NCI-H1105 (cell line): ENCODE measurements at regions not wholly inside any gene's neighbourhood (a gene's known extent, or its start where the extent isn't known, plus 50 kb on each side); places are given as distances from the start of the nearest gene placed in this dataset.

Source experiments
- DNase-seq: peaks from one replicate; lab custom pipeline; 2025; lab: John Stamatoyannopoulos, UW

DNA sequence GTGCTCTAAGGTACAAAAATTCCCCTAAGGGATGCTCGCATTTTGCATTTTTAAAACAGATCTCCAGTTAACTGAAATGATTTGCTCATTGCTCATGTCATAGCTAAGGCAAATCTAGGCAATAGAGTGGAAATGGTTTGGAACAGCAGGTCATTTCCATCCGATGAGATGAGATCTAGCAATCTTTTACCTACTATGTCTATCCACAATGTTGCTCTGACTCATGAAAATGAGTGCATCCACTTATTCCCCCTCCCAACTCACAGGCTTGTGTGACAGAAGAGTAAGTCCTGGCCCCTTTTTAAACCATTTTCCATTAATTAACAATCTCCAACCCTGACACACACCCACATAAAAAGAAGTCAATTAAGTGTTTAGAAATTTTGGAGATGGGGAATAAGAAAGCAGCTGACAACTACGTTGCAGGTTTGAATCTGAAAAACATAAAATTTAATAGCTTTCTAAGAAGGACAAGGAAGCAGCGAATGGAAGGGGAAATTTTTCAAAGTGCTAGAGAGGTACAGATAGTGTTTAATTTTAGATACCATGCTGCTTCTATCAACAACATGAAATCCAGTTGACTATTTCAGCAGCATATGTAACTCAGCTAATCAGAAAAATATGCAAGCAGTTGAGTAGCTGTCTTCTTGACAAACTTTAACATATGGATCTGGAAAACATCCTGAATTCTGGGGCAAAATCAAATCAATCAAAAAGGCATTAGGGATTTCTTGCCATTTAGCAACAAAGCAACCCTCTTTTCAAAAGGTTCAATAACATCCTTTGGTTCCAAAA lies 112.0 kb downstream of the TMCO5A start:
- DNase-seq, result no peak

DNA sequence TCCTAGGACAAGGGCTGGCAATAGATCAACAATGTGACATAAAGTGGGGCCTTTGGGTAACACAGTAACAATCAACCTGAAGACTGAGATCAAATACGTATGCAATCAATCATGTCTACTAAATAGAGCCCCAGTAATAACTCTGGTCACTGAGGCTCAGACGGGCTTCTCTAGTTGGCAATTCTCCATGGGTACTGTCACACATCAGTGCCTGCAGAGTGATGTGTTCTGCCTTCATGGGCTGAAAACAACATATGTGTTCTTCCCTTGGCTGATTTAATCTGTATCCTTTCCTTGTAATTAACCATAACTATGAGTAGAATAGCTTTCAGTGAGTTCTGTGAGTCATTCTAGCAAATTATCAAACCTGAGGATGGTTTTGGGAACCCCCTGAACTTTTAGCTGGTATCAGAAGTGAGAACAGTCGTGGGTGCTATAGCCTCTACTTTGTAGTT lies 113.6 kb downstream of the TMCO5A start:
- no peak for DNase-seq

DNA sequence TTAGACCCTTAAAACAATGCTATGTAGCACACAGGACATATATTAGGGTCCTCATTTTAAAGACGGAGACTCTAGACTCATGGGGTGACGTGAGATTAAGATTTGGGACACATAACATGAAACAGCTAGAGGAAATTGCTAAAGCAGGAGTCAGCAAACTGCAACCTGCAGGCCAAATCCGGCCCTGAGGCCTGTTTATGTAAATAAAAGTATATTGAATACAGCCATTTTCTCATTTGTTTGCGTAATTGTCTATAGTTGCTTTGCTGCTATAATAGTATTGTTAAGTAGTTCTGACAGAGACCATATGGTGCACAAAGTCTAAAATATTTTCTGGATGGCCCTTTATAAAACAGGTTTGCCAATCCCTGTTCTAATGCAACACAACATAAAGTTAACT lies 115.5 kb downstream of the TMCO5A start:
- no peak for DNase-seq

DNA sequence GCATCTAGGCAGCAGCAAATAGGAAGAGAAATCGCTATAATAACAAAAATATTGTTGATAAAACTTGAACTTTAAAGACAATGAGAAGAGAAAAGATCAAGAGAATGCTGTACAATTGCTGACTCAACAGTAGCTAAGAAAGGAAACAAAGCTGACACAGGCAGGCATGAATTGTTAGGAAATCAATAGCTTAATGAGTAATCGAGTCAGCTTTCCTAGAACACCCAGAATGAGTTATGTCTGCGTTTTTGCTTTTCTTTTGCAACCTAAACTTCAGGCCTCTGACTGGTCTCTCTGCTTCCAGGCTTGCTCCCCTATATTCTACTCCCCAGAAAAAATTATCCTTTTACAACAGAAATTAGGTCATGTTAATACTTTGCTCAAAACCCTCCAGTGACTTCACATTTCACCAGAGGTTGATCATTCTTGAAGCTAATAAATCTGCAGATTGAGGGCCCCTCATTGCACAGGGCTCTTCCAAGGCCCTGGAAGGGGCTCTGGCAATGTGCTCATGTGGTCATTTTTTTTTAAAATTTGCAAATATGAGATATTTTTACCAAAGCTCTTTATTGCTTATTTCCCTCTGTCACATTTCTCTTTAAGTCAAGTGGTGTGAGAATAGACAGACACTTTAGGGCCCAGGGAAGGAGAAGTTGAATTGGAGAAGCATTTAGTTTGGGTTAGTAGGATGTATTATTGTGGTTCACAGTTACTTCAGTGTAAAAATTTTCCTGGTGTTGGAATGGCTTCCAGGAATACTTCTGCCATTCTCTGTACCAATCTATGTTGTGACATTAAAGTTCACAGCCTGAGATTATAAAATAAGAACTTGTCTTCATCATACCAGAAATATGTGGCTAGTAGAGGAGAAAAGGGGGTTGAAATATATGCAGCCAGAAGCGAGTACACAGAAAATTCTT lies 116.3 kb downstream of the TMCO5A start:
- DNase-seq, result no peak

DNA sequence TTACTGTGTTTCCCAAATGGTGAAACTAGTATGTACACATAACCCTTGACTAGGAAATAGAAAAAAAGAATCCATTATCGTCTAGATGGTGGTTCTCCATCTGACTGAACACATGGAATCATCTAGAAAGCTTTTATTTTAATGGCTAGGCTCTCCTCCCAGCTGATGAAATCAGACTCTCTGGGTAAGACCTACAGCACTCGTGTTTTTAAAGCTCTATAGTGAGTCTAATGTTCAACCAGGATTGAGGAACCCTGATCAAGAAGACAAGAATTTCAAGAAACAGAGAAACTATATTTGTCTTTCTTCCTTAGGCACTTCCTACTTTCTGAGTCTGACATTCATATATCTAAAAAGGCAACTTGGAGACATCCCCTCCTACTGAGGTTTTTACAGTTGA lies 118.8 kb downstream of the TMCO5A start:
- DNase-seq, result no peak

GRCh38 chr15:38053776-38054175 lies 119.3 kb downstream of the TMCO5A start:
- no peak for DNase-seq

- DNase-seq, result no peak
Observed at GRCh38 chr15:38054488-38054887, 120.0 kb downstream of the TMCO5A start.

DNA sequence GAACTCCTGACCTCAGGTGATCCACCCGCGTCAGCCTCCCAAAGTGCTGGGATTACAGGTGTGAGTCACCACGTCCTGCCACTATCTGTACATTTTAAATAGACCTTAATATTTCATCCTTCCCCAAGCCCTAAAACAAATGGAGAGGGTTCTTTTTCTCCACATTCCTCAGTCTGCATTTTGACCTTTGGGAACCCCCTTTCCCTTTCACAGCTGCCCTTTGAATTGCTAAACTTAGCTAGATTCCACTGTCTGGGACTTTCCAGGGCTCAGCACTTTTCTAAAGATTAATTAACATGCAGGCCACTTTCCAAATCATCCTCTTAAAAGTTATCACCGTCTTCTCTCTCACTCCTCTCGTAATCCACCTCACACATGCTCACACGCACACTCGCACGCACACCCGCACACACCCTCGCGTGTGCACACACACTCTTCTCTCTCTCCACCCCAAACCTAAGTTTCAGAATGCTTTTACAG lies 124.2 kb downstream of the TMCO5A start:
- no peak for DNase-seq

DNA sequence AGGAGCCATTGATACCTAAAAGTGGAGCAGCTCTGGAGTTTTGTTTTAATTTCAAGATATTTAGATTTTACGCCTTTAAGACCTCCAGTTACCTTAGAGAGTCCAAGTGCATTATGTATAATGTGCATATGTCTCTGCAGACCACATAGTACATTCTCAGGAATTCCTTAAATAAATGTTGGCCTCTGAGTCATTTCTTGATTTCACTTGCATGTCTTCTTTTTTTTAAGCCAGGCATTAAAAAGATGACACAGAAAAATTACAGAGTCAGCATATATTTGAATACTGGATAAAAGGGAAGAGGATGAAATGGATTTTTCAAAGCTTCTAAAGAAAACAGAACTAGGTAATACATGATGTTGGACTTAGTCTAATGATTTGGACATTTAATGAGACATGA lies 125.2 kb downstream of the TMCO5A start:
- no peak for DNase-seq

GRCh38 chr15:38061856-38062649 lies 127.6 kb downstream of the TMCO5A start:
- no peak for DNase-seq

- no peak for DNase-seq
Observed at GRCh38 chr15:38062696-38063095, 128.3 kb downstream of the TMCO5A start.

DNA sequence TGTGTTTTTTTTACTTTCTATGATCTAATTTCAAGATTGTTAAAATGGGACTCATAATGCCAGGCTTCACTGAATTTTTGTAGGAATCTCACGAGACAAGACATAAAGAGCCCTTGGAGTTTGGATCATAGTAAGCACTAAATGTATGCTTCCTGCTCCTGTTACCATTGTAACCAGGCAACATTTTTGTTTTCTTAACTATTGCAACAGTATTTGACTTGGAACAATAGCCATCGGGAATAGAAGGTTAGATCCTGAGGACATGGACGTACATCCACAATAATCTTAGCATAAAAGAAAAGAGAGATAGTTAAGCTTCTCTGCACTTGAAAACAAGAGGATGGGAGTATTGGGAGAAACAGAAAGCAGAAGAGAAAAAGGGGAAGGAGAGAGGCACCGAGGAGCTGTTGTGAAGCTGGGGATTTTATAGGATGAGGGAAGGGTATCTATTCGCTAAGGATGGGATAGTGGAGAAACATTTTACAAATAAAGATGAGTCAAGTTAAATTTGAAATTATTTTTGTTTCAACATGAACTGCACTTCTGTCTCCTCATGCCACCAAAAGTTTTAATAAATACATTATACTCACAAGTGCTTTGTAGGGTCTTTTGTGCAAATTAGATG lies 131.4 kb downstream of the TMCO5A start:
- no peak for DNase-seq

DNA sequence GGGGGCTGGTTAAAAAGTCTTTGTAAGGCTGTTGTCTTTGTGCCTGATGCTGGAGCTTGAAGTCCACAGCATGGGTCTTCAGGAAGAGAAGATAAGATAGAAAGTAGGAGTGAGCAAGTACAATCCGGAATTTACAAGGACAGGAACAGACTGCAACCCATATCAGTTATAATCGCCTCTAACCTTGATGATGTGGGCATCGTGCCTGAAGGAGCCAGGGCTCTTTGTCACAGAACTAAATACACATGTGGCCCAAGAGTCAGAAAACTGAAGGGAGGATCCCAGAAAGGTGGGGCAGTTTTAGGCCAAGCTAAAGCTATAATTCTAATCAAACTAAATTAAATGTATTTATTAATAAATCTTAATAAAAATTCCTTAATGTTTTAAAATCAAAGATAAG lies 132.2 kb downstream of the TMCO5A start:
- DNase-seq, result no peak

DNA sequence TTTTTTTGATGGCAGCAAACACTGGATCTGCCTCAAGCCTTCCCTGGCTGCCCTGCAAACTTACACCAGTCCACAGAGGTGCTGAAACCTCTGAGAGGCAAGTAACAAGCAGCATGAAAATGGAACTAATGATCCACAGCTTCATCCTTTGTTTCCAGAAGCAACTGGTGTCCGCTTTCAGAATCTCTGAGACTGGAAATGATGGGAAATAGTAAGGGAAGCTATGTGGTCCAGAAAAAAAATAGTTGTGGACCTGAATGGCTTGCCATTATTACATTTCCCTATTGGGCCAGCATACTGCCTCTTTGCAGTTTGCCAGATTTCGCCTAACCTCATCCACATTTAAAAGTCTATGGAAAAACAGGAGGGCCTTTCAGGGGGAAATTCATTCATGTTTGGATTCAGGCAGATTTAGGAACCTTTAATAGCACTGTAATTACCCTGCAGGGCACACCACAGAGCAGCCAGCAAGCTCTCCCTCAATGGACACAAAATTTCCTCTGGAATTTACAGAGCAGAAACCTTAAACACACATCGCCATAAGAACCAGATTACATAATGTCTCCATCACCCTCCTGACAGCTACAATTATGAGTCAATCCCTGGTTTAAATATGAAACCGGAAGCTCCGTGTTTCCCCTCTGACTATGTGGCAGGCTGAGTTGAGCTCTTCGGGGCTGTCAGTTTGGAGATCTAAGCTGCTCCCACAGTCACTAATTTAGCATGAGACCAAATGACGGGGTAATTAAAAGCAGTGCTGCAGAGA lies 134.4 kb downstream of the TMCO5A start:
- no peak for DNase-seq

GRCh38 chr15:38069511-38070011 lies 135.1 kb downstream of the TMCO5A start:
- DNase-seq, result no peak

GRCh38 chr15:38070778-38071177 lies 136.3 kb downstream of the TMCO5A start:
- no peak for DNase-seq

- no peak for DNase-seq
Observed at GRCh38 chr15:38071211-38071972, 137.0 kb downstream of the TMCO5A start.

DNA sequence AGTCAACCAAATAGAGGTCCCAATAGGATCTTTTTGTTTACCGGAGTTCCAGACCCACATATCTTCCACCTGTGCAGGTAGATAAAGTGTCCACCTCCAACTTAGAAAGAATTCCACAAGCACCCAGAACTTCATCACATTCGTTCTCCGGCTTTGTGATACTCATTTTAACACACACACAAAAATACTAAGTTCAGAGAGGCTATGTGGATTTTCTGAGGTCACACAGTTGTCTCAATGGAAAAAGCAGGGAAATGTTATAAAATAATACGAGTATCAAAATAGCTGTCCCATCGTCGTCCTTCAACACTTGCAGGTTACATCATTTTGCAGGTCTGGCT lies 137.5 kb downstream of the TMCO5A start:
- DNase-seq, result no peak

- DNase-seq, result peak; percentile 42
Observed at GRCh38 chr15:38072348-38073177, 138.1 kb downstream of the TMCO5A start.
